GM20000 (cell line): ENCODE measurements at regions not wholly inside any gene's neighbourhood (a gene's known extent, or its start where the extent isn't known, plus 50 kb on each side); places are given as distances from the start of the nearest gene placed in this dataset.
"Not testable (repeated sequence)": the region's sequence is repeated elsewhere in the genome, so short reads cannot be mapped to it uniquely, and the experiment has no call there.

Experiments used
- DNase-seq: peaks from one replicate; pipeline ENCODE4 v3.0.0; 2012; ENCODE audit warnings: low spot score
- TF ChIP-seq, protein P1 (sequence below): IDR thresholded peaks from 2 replicates; pipeline ENCODE4 v1.5.1; 2012; ENCODE audit warnings: mild to moderate bottlenecking, control low read depth; ENCODE audit errors: extremely low read depth, missing control alignments

- no peak for DNase-seq
- TF ChIP-seq, protein P1, sequence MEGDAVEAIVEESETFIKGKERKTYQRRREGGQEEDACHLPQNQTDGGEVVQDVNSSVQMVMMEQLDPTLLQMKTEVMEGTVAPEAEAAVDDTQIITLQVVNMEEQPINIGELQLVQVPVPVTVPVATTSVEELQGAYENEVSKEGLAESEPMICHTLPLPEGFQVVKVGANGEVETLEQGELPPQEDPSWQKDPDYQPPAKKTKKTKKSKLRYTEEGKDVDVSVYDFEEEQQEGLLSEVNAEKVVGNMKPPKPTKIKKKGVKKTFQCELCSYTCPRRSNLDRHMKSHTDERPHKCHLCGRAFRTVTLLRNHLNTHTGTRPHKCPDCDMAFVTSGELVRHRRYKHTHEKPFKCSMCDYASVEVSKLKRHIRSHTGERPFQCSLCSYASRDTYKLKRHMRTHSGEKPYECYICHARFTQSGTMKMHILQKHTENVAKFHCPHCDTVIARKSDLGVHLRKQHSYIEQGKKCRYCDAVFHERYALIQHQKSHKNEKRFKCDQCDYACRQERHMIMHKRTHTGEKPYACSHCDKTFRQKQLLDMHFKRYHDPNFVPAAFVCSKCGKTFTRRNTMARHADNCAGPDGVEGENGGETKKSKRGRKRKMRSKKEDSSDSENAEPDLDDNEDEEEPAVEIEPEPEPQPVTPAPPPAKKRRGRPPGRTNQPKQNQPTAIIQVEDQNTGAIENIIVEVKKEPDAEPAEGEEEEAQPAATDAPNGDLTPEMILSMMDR = no peak
Measured at GRCh38 chr2:111534910-111535352, 349.1 kb downstream of the ANAPC1 start.

DNA sequence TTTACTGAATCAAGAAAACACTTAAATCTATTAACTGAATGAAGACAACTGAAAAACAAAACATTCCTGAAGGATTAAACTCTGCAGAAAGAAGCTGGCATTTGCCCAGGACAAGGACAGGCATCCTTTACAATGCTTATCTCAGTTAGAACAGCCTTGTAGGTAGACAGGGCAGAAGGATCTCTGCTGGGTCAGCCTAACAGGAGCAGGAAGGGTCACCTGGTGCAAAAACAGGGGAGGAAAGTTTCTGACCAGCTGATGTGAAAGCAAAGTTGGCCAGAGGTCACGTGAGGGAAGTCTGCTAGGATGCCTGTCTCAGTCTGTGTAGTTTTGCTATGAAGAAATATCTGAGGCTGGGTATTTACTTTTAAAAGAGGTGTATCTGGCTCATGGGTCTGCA, 348.6 kb downstream of the ANAPC1 start:
- DNase-seq = no peak
- TF ChIP-seq, protein P1 = no peak

GRCh38 chr2:111537078-111537655, 346.8 kb downstream of the ANAPC1 start:
- TF ChIP-seq, protein P1 = no peak
- DNase-seq = no peak

DNA sequence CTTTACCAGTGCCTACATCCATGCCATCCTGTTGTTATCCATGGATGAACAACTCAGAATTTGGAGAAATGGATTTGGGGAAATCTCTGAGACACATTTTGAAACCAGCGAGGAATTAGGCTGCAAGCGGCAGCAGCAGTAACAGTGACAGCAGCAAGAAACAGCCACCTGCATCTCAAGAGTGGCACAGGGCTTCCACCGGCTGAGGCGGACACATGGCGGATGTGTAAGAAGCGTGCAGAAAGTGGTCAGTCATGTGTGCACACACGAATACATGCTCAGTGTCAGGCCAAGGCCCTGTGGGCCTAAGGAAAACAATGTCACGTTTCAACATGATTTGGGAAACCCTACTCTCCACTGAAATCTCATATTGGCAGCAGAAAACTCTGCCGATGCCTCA, 344.0 kb downstream of the ANAPC1 start:
- DNase-seq = not testable (repeated sequence)

- DNase-seq = not testable (repeated sequence)
Measured at GRCh38 chr2:111542120-111542774, 341.7 kb downstream of the ANAPC1 start.

DNA sequence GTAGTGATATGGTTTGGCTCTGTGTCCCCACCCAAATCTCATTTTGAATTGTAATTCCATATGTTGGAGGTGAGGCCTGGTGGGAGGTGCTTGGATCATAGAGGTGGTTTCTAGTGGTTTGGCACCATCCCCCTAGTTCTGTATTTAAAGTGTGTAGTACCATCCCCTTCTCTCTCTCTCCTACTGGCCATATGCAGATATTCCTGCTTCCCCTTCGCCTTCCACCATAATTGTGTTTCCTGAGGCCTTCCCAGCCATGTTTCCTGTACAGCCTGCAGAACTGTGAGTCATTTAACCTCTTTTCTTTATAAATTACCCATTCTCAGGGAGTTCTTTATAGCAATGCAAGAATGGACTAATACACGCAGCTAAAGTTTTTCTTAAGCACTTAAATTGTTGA, 340.0 kb downstream of the ANAPC1 start:
- not testable (repeated sequence) for DNase-seq

DNA sequence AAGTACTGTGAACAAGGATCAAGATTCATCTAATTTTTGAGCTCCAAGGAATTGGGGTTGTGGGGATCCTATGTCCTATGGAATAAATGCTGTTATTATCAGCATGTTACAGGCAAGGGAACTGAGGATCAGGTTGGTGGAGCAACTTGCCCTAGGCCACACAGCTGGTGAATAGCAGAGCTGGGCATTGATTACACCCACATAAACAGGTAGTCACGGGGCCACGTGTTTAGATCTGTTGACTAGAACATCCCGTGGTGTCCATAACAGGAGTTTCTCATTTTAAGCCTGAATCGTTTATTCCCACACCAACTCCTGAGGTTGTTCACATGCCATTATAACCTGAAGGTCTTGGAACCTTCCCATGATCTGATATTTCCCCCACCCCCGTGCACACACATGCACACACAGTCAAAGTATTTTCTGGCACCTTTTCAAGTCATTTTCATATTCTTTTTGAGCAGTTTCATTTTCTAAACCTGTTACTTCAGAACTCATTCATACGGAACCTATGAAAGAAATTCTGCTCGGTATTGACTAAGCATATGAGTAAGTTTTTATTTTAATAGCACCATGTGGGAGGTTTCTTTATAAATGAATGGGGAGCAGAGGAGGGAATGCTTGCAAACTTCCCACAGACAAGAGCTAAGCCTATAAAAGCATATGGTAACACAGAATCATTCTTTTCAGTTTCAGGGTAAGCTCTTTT, 338.1 kb downstream of the ANAPC1 start:
- not testable (repeated sequence) for DNase-seq

GRCh38 chr2:111546578-111546977, 337.4 kb downstream of the ANAPC1 start:
- DNase-seq = not testable (repeated sequence)

DNA sequence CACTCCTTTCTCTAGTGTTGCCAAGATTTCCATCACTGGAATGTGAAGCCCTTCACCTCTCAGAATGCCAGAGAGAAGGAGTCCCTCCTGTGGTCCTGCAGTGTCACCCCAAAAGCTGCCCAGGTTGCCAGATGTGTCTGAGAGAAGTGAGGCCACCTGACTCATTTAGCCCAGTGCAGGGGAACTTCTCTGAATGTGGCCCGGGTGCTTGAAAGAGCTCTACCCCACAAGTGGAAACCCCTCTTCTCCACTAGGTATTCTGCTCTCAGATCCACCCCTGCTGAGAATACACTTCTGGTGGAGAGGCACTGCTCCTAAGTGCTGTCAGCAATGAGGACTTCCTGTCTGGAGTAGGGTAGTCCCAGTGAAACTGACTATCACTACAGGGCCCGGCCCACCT, 334.8 kb downstream of the ANAPC1 start:
- not testable (repeated sequence) for DNase-seq

- not testable (repeated sequence) for DNase-seq
Measured at GRCh38 chr2:111551428-111551827, 332.6 kb downstream of the ANAPC1 start.

DNA sequence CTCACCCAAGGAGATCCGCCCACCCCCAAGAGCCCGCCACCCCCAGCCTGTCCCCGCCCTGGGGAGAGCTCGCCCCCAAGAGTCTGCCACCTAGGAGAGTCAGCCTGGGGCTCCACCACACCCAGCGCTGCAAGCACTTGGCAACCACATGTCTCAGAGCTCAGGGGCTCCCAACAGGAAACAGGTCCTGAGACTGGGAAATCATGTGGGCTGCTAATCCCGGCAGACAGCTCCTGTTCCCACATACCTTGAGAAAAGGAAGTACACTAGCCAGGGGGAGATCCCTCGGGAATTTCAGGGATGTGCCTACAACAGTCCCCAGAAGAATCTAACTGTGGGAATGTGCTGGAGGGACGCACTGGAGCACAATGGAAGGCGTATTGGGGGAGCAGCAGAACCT, 331.4 kb downstream of the ANAPC1 start:
- DNase-seq = not testable (repeated sequence)

DNA sequence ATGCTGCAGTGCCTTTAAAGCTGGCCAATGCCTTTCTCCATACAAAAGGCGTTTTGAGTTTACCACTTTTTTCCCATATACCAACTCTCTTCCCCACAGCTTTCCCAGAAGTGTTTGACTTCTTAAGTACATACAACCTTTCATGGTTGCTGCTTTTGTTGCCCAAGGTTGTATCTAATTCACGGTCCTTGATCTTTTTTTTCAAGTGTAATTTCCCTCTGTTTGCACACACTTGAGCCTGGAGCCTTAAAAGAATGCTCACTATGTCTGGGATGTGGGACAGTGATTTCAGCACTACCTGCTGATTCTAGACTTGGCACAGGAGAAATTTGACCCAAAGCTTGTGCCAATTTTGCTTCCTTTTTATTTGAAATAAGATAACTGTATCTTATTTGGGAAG, 324.7 kb downstream of the ANAPC1 start:
- not testable (repeated sequence) for DNase-seq

GRCh38 chr2:111559814-111560213, 324.2 kb downstream of the ANAPC1 start:
- DNase-seq = not testable (repeated sequence)

DNA sequence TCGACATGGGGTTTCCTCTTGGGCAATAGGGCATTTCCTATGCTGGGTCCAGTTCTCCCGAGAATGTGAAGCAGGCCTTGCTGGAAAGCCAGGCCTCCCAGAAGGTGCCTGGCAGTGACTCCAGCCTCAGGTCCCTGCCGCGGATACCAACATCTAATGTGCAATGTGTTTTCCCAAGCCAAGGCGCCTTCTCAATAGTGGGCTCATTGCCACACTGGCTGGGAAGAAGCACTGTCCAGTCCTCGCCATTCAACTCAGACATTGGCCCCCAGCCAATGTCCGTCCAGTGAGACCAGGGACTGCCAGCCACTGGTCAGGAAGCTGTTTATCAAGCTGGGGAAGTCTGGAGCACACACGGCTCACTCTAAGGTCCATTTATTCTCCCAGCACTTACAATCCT, 317.9 kb downstream of the ANAPC1 start:
- not testable (repeated sequence) for DNase-seq

GRCh38 chr2:111567233-111567632, 316.8 kb downstream of the ANAPC1 start:
- not testable (repeated sequence) for DNase-seq

DNA sequence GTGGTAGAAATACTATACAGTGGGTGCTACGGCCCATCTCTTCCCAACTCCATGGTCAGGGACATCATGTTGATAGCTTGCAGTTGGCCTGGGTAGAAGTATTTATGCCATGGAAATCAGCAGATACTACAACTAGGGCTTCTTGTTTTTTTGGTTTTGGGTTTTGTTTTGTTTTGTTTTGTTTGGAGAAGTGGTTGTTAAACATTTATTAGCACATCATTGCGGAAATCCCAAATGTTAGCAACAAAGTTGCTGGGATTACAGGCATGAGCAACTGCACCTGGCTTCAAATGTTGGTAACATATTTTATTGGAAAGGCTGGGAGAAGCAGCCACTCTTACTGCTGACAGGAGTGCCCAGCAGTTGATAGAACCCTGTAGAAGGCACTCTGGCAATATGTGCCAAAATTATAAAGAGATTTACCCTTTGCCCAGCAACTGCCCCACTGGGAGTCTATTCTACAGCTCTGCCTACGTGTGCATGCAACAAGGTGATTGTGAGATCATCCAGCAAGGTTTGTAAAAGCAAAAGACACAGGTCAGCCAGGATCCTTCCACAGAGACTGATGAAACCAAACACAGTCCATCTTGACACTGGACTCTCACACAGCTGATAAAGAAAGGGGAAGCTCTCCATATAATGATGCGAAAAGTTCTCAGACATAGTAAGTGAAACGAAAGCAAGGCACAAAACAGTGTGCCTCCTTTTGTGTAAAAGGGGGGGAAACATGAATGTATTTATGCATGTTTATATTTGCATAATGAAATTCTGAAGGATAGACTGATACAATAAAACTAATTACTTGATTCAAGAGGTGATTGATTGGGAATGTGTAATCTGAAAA, 314.4 kb downstream of the ANAPC1 start:
- not testable (repeated sequence) for DNase-seq
